WTC11 (cell line): ENCODE measurements at regions not wholly inside any gene's neighbourhood (a gene's known extent, or its start where the extent isn't known, plus 50 kb on each side); places are given as distances from the start of the nearest gene placed in this dataset.

Experiments used
- ATAC-seq: fragments of 200-7000 bp; cut with Tn5 transposase; 2 replicates; pipeline ENCODE4 v1.10.0; 2021; ENCODE audit warnings: mild to moderate bottlenecking, moderate library complexity
- CTCF ChIA-PET: fragments of 300-600 bp; sonication (Branson Sonifier 250); formaldehyde crosslinking; loops from one replicate; lab custom pipeline; 2021; ENCODE audit warnings: antibody characterized with exemption; lab: Charles Lee
- POLR2A ChIA-PET: fragments of 350-600 bp; sonication (Branson Sonifier 250); formaldehyde crosslinking; loops from one replicate; lab custom pipeline; 2021; ENCODE audit warnings: antibody characterized with exemption; lab: Charles Lee
- DNase-seq: peaks from one replicate; pipeline ENCODE4 v3.0.0; 2021; ENCODE audit warnings: low spot score
- H3K27ac Mint-ChIP-seq: 2 replicates; pipeline ENCODE4 v1.8.0; 2021; ENCODE audit warnings: mixed read lengths
- H3K27me3 Mint-ChIP-seq: 2 replicates; pipeline ENCODE4 v1.8.0; 2021; ENCODE audit warnings: low read depth, mild to moderate bottlenecking, moderate library complexity, mixed read lengths
- H3K36me3 Mint-ChIP-seq: 2 replicates; pipeline ENCODE4 v1.8.0; 2021; ENCODE audit warnings: mixed read lengths
- H3K4me1 Mint-ChIP-seq: 2 replicates; pipeline ENCODE4 v1.8.0; 2022; ENCODE audit warnings: mixed read lengths
- H3K4me3 Mint-ChIP-seq: 2 replicates; pipeline ENCODE4 v1.8.0; 2021; ENCODE audit warnings: mild to moderate bottlenecking, moderate library complexity, mixed read lengths
- H3K9me3 Mint-ChIP-seq: 2 replicates; pipeline ENCODE4 v1.8.0; 2021; ENCODE audit warnings: mixed read lengths
- AR ChIP-seq: fragments of 250-450 bp; sonication (Bioruptor Pico); IDR thresholded peaks from 2 replicates; pipeline ENCODE4 v1.9.0; 2021; ENCODE audit warnings: mild to moderate bottlenecking
- ATF2 ChIP-seq: sonication (generic); formaldehyde crosslinking; IDR thresholded peaks from 2 replicates; pipeline ENCODE4 v1.8.1; 2022; ENCODE audit warnings: low read depth, missing genetic modification reagents, borderline replicate concordance
- ESRRA ChIP-seq: sonication (generic); formaldehyde crosslinking; IDR thresholded peaks from 2 replicates; pipeline ENCODE4 v1.8.1; 2022; ENCODE audit warnings: mild to moderate bottlenecking, missing genetic modification reagents, borderline replicate concordance
- FOXK1 ChIP-seq: sonication (generic); formaldehyde crosslinking; IDR thresholded peaks from 2 replicates; pipeline ENCODE4 v1.8.0; 2022; ENCODE audit warnings: mild to moderate bottlenecking, moderate library complexity, missing genetic modification reagents
- JUN ChIP-seq: sonication (generic); formaldehyde crosslinking; IDR thresholded peaks from 2 replicates; pipeline ENCODE4 v1.8.0; 2023; ENCODE audit warnings: mild to moderate bottlenecking, missing genetic modification reagents
- MAX ChIP-seq: sonication (generic); formaldehyde crosslinking; IDR thresholded peaks from 2 replicates; pipeline ENCODE4 v1.8.0; 2022; ENCODE audit warnings: mild to moderate bottlenecking, missing genetic modification reagents
- NFATC4 ChIP-seq: fragments of 250-450 bp; sonication (Bioruptor Pico); IDR thresholded peaks from 2 replicates; pipeline ENCODE4 v1.9.0; 2021; ENCODE audit warnings: mild to moderate bottlenecking
- PRDM15 ChIP-seq: sonication (generic); formaldehyde crosslinking; IDR thresholded peaks from 2 replicates; pipeline ENCODE4 v1.8.0; 2022; ENCODE audit warnings: missing genetic modification reagents
- PREB ChIP-seq: sonication (generic); formaldehyde crosslinking; IDR thresholded peaks from 2 replicates; pipeline ENCODE4 v1.8.1; 2022; ENCODE audit warnings: mild to moderate bottlenecking, missing genetic modification reagents, moderate library complexity, borderline replicate concordance
- SMAD3 ChIP-seq: sonication (generic); formaldehyde crosslinking; IDR thresholded peaks from 2 replicates; pipeline ENCODE4 v1.8.0; 2022; ENCODE audit warnings: missing genetic modification reagents, mild to moderate bottlenecking, borderline replicate concordance
- SMAD4 ChIP-seq: sonication (generic); formaldehyde crosslinking; IDR thresholded peaks from 2 replicates; pipeline ENCODE4 v1.8.0; 2022; ENCODE audit warnings: mild to moderate bottlenecking, missing genetic modification reagents
- ZBTB21 ChIP-seq: sonication (generic); formaldehyde crosslinking; IDR thresholded peaks from 2 replicates; pipeline ENCODE4 v1.8.1; 2023; ENCODE audit warnings: mild to moderate bottlenecking, missing genetic modification reagents, borderline replicate concordance
- ZBTB43 ChIP-seq: sonication (generic); formaldehyde crosslinking; IDR thresholded peaks from 2 replicates; pipeline ENCODE4 v1.8.1; 2023; ENCODE audit warnings: mild to moderate bottlenecking, missing genetic modification reagents
- ZNF671 ChIP-seq: fragments of 250-450 bp; sonication (Bioruptor Pico); IDR thresholded peaks from 2 replicates; pipeline ENCODE4 v1.8.0; 2021; ENCODE audit warnings: mild to moderate bottlenecking

- no peak for DNase-seq
- ATAC-seq, result no peak
- peaks cover 5% of the 10 kb centered on the region; the same call in 1 of the 2 replicates for H3K9me3 Mint-ChIP-seq
- no peak overlapping the region for H3K27ac Mint-ChIP-seq
- H3K4me3 Mint-ChIP-seq, result no peak overlapping the region
- POLR2A ChIA-PET, result interaction anchor here (0.9 kb wide), 1 partner anchor 23 kb away, joined by 3 read pairs; no protein-coding TSS in a partner anchor
- CTCF ChIA-PET, result no interaction called here
- H3K27me3 Mint-ChIP-seq, result no peaks in the 10 kb centered on the region; the same call in 1 of the 2 replicates
- peaks cover 6% of the 10 kb centered on the region for H3K4me1 Mint-ChIP-seq
- H3K36me3 Mint-ChIP-seq, result no peaks in the 10 kb centered on the region
- TF ChIP-seq PRDM15 (CRISPR knock-in tag) (no peak), MAX (CRISPR knock-in tag) (no peak), FOXK1 (CRISPR knock-in tag) (no peak), ESRRA (CRISPR knock-in tag) (no peak), SMAD4 (no peak), SMAD3 (CRISPR knock-in tag) (no peak), ZBTB43 (CRISPR knock-in tag) (no peak), AR (CRISPR knock-in tag) (no peak), PREB (CRISPR knock-in tag) (no peak), NFATC4 (no peak), JUN (CRISPR knock-in tag) (no peak), ZBTB21 (no peak), ZNF671 (CRISPR knock-in tag) (no peak)
Measured at GRCh38 chr10:78952030-78952429, 116.7 kb upstream of the ZMIZ1 start.

GRCh38 chr10:78952686-78953085, 116.1 kb upstream of the ZMIZ1 start:
- Mint-ChIP-seq H3K27ac (no peak overlapping the region), H3K4me3 (no peak overlapping the region), H3K9me3 (peaks cover 5% of the 10 kb centered on the region; the same call in 1 of the 2 replicates), H3K36me3 (no peaks in the 10 kb centered on the region), H3K4me1 (peaks cover 6% of the 10 kb centered on the region), H3K27me3 (no peaks in the 10 kb centered on the region; the same call in 1 of the 2 replicates)
- ChIA-PET CTCF (interaction anchor here (0.6 to 1.4 kb wide), 3 partner anchors 21 to 242 kb away, joined by 3 read pairs; no protein-coding TSS in a partner anchor), POLR2A (interaction anchor here (0.9 kb wide), 1 partner anchor 22 kb away, joined by 3 read pairs; no protein-coding TSS in a partner anchor)
- no peak for TF ChIP-seq ATF2 (CRISPR knock-in tag)
- DNase-seq (no peak), ATAC-seq (no peak)
